NCI-H1417 treated with DMSO at 0.1 percent for 48 hours (cell line): ENCODE measurements at regions not wholly inside any gene's neighbourhood (a gene's known extent, or its start where the extent isn't known, plus 50 kb on each side); places are given as distances from the start of the nearest gene placed in this dataset.
A peak's percentile ranks its signal among the peaks of the same experiment; 100 is the strongest.
"Not testable (repeated sequence)": the region's sequence is repeated elsewhere in the genome, so short reads cannot be mapped to it uniquely, and the experiment has no call there.

Source experiments
- DNase-seq: peaks from one replicate; lab custom pipeline; 2025; lab: John Stamatoyannopoulos, UW

DNA sequence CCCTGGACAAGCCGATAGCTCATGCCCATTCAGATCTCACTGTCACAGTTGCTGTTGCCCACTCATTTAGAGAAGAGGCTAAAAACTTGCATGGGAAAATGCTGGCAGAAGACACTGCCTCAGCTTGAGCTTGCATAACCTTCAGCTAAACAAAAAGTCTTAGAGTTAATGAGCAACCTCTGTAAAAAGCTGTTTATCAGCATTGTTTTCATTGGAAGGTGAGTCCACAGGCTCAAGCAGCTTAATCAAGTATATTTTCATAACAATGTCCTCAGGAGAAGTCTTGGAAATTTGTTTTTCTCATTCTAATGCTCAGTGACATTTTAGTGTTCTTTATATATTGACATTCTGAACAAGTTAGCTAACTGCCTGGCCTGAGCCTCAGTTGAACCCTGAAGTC lies 872.9 kb downstream of the TMTC2 start:
- DNase-seq = no peak

DNA sequence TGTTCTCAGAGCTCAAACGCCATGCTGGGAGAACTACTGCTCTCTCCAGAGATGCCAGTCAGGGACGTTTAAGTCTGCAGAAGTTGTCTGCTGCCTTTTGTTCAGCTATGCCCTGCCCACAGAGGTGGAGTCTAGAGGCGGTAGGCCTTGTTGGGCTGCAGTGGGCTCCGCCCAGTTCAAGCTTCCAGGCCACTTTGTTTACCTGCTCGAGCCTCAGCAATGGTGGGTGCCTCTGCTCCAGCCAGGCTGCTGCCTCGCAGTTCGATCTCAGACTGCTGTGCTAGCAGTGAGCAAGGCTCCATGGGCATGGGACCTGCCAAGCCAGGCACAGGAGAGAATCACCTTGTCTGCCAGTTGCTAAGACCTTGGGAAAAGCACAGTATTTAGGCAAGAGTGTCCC lies 869.3 kb downstream of the TMTC2 start:
- DNase-seq = not testable (repeated sequence)

DNA sequence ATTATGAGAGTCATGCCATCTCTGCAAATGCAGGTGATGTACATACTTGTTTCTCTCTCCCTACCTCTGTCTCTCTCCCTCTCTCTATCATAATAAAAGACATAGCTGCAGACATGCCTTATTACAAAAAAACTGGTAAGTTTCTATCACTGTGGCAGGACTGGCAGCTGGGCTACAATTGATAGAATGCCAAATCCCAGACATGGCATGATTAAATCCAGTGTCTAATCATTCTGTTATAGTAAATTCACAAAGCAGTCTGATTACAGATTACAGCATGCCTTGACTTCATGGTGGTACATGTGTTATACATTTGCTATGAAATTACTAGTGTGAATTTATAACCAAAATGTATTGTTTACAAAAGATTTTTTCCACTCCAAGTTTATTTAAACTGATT lies 854.7 kb downstream of the TMTC2 start:
- DNase-seq = no peak

- no peak for DNase-seq
These were observed 851.8 kb downstream of the TMTC2 start for GRCh38 chr12:83538361-83538965.

DNA sequence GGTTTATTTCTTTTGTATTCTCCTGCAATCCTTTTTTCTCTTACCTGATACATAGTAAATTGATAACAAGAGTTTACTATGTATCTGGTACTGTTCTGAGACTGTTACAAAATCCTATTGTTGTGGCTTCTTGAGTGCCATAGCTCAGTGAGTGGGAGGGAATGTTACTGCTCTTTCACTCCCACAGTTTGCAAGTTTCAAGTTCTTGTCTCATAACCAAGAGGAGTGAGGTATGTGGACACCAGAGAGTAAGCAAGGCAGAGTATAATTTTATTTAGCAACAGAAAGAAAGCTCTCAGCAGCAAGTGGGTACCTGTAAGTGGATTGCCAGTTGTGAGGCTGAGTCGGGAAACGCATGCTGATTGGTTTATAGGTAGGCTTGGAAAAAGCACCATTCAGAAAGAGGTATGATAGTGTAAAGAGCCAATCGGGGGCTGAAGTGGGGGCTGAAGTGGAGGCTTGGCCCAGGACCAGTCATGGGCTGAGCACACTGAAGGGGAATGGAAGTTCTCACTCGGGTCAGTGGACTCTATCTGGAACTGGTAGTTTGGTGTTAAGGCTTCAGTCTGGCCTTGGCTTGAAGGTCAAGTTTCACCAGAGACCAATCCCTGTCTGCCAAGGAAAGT lies 850.8 kb downstream of the TMTC2 start:
- DNase-seq = no peak

DNA sequence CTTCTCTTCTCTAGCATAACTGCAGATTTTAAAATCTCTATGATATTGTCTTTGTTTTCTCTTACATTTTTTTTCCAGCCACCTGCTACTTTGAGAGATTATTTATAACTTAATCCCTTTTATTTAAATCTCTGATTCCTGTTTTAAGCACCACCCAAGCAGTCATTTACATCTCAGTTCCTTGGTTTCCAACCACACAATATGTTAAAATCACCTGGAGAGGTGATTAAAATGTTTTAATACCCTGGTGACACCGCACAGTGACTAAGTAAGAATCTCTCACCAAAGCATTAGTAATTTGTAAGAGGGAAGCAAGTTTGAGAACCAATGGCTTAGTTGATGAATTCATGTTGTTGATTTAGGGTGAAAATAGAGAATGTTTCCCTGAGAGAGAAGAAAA lies 849.8 kb downstream of the TMTC2 start:
- no peak for DNase-seq

DNA sequence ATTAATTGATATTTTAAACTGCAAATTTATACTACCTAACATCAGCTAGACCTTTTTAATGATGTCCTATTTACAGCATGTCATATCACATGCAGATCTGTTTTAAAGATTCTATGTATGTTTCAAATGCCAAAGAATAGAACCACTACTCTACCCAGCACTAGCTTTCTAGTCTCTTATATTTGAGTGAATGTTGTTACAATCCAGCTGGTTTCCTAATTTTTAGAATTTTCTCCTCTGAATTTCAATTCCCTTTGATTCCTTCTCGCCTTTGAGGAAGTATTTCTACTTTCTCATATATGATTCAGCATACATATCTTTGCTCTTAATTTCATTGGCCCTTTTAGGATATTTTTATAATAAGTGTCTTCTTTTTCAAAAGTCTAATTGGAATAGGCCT lies 841.9 kb downstream of the TMTC2 start:
- DNase-seq = no peak

DNA sequence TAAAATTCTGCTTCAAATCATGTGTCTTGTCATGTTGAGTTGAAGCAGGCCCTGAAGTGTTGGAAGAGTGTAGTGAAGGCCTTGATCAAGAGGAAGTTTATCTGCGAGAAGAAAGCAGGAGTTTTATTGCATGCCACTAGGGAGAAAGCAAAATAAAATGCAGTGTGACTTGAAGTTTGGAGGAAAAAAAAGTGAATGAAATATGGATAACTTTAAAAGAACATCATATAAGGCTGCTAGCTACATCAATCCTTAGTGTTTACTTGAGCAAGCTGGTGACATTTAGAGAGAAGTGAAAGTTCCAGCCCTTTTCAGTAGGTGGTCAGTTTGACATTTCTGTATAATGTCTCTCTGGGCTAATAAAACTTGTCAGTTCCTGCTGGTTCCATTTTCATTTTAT lies 841.1 kb downstream of the TMTC2 start:
- no peak for DNase-seq

GRCh38 chr12:83515306-83516026 lies 828.8 kb downstream of the TMTC2 start:
- no peak for DNase-seq

DNA sequence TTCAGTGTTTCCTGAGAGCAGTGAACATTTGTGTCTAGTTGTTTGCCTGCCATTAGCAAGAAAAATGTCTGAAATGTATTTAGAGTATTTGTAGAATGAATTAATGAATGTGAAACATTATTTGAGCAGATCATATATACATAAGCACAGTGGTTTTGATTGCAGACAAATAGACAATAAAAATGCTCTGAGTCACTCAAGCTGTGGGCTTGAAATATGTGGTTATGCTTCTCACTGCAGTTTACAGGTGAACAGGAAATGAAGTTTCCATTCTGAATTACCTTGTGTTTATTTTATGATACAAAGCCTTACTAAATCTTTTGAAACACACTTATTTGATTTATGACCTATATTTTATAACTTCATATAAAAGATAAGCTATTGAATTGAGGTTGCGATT lies 827.7 kb downstream of the TMTC2 start:
- peak; percentile 32 for DNase-seq

DNA sequence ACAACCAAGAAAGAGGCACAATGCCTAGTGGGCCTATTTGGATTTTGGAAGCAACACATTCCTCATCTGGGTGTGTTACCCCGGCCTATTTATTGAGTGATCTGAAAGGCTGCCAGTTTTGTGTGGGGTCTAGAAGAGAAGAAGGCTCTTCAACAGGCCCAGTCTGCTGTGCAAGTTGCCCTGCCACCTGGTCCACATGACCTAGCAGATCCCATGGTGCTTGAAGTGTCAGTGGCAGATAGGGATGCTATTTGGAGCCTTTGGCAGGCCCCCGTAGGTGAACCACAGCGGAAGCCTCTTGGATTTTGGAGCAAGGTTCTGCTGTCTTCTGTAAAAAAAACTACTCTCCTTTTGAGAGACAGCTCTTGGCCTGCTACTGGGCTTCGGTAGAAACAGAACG lies 820.1 kb downstream of the TMTC2 start:
- DNase-seq = no peak

- no peak for DNase-seq
These were observed 818.9 kb downstream of the TMTC2 start for GRCh38 chr12:83505586-83505985.

DNA sequence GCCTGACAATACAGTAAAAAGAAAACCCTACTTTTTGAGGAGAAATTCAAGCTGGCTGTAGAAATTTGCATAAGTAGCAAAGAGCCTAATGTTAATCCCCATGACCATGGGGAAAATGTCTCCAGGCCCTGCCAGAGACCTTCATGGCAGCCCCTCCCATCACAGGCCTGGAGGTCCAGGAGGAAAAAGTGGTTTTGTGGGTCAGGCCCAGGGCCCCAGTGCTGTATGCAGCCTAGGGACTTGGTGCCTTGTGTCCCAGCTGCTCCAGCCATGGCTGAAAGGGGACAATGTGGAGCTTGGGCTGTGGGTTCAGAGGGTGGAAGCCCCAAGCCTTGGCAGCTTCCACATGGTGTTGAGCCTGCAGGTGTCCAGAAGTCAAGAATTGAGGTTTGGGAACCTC lies 813.2 kb downstream of the TMTC2 start:
- not testable (repeated sequence) for DNase-seq

DNA sequence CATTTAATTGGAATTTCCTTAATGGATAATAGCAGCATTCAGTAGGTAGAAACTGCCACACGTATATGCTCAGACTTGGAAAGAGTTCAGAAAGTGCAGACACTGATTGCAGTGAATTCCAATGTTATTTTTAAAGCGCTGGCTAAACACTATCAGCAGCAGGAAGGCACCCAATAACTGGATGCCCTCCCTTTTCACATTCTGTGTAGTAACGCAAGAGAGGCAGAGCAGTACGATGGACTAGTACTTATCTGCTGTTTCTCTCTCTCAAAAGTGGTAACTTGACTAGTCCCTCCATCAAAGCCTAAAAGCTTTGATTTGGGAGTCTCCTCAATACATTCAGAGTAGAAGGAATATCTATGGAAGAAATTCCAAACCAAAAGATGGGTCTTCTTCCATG lies 791.0 kb downstream of the TMTC2 start:
- DNase-seq = no peak

DNA sequence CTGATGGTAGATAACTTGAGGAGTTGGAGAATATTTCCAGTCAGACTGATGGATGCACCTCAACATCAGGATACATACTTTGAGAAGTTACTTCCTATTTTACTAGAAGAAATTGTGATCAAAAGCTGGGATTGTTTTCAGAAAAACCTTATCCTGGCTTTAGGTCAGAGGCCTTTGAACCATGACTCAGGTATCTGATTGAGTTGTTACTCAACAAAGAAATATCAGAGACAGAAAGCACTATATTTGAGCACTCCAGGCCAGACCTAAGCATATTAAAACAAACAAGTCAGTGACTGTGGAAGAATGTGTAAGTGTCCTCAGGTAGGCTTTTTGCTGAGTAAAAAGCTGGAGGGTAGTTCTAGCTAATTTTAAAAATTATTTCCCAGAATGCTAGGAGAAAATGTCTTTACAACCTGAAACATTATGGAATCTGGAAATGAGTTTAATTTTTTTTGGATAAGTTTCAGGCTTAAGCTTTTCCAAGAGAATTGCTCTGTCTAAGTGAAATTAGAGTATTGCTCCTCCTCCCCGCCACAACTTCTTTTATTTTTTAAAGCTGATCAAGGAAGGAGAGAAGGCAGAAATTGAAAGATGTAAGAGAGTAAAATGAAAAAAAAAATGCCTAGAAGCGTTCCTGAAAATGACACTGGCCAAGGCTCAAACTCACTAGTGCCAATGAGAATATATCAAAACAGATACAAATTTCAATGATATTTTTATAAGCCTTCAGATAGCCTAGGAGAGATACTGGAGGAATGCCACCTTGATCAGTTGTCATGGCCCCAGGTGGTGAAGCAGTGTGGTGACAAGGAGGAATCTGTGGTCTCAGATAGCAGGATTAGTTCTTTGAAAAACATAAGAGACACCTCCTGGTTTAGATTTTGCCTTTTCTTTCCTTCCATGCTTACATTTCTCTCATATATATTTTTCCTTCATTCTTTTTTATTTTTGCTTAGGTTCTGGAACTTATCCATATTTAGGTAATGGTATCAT lies 790.3 kb downstream of the TMTC2 start:
- no peak for DNase-seq

GRCh38 chr12:83476006-83476405 lies 789.3 kb downstream of the TMTC2 start:
- DNase-seq = no peak

DNA sequence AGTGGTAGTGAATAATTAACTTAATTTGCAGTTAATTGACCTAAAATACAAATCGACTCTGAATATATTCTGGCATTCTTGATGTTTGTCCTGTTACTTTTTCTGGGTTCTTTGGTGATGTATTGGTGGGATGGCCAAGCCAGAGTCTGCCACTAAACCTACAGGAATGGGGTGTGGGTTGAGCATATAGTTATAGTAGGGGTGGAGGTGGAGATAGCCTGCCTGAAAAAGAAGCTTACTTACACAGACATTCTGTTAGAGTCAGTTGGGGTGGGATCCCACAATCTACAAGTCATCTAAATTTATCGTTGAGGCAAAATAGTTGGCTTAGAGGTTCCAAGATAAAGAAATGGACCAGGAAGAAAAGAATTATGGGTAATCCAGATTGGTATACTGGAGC lies 787.7 kb downstream of the TMTC2 start:
- DNase-seq = no peak

- DNase-seq = no peak
These were observed 786.8 kb downstream of the TMTC2 start for GRCh38 chr12:83473408-83474095.

- DNase-seq = no peak
These were observed 786.1 kb downstream of the TMTC2 start for GRCh38 chr12:83472772-83473171.

DNA sequence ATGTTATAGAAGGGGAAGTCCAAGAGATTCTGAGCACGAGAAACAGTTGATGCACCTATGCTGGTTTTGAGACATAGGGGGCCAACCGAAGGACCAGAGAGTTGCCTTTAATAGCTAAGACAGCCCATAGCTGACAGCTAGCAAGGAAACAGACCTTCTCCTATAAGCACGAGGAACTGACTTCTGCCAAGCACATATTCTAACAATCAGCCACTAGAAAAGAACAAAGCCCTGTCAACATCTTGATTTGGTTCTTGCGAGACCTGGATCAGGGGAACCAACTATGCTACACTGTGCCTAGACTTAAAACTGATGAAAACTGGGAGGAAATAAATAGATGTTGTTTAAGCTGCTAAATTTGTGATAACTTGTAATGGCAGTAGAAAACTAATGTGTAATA lies 785.6 kb downstream of the TMTC2 start:
- DNase-seq = no peak

- no peak for DNase-seq
These were observed 784.6 kb downstream of the TMTC2 start for GRCh38 chr12:83471341-83471740.

GRCh38 chr12:83470749-83471148 lies 784.0 kb downstream of the TMTC2 start:
- no peak for DNase-seq
